Fibroblast of pulmonary artery (primary cell): ENCODE measurements at regions not wholly inside any gene's neighbourhood (a gene's known extent, or its start where the extent isn't known, plus 50 kb on each side); places are given as distances from the start of the nearest gene placed in this dataset.
"Not testable (repeated sequence)": the region's sequence is repeated elsewhere in the genome, so short reads cannot be mapped to it uniquely, and the experiment has no call there.

Source experiments
- DNase-seq: peaks from one replicate; pipeline ENCODE4 v3.0.0-alpha.2; 2010; ENCODE audit warnings: low read depth
- H3K4me3 ChIP-seq: replicated peaks from 2 replicates; pipeline ENCODE4 v1.5.1; 2011; ENCODE audit warnings: low read depth, mild to moderate bottlenecking, control low read depth, low read length, moderate library complexity
- CTCF ChIP-seq: IDR thresholded peaks from 2 replicates; pipeline ENCODE4 v1.5.1; 2011; ENCODE audit warnings: mild to moderate bottlenecking, control low read depth, low read length, inconsistent platforms; ENCODE audit errors: missing control alignments

- no peak overlapping the region for H3K4me3 ChIP-seq
- no peak for DNase-seq
- TF ChIP-seq CTCF: no peak
Observed at GRCh38 chr13:82206241-82206640, 1676.0 kb downstream of the SLITRK1 start.

GRCh38 chr13:82202398-82202797 lies 1679.9 kb downstream of the SLITRK1 start:
- no peak for TF ChIP-seq CTCF
- no peak for DNase-seq
- H3K4me3 ChIP-seq: no peak overlapping the region

- no peak overlapping the region for H3K4me3 ChIP-seq
- no peak for TF ChIP-seq CTCF
- no peak for DNase-seq
Observed at GRCh38 chr13:82196087-82196486, 1686.2 kb downstream of the SLITRK1 start.

GRCh38 chr13:82187227-82187626 lies 1695.0 kb downstream of the SLITRK1 start:
- no peak overlapping the region for H3K4me3 ChIP-seq
- no peak for TF ChIP-seq CTCF
- DNase-seq: no peak

GRCh38 chr13:82176751-82177150 lies 1705.5 kb downstream of the SLITRK1 start:
- TF ChIP-seq CTCF: no peak
- no peak for DNase-seq
- H3K4me3 ChIP-seq: no peak overlapping the region

- no peak for DNase-seq
Observed at GRCh38 chr13:82165396-82166174, 1716.7 kb downstream of the SLITRK1 start.

GRCh38 chr13:82164780-82165395 lies 1717.4 kb downstream of the SLITRK1 start:
- not testable (repeated sequence) for DNase-seq, H3K4me3 ChIP-seq

More at GRCh38 chr13:82165396-82166174, 1716.7 kb downstream of the SLITRK1 start:
- H3K4me3 ChIP-seq: no peak overlapping the region
- TF ChIP-seq CTCF: no peak
